Nephron progenitor cell (in vitro differentiated cells): ENCODE measurements at regions not wholly inside any gene's neighbourhood (a gene's known extent, or its start where the extent isn't known, plus 50 kb on each side); places are given as distances from the start of the nearest gene placed in this dataset.

ENCODE experiments used
- DNase-seq: peaks from one replicate; pipeline ENCODE4 v3.0.0; 2021
- H3K27ac Mint-ChIP-seq: 2 replicates; pipeline ENCODE4 v1.8.0; 2021; ENCODE audit warnings: mild to moderate bottlenecking, moderate library complexity, mixed read lengths
- H3K27me3 Mint-ChIP-seq: 2 replicates; pipeline ENCODE4 v1.8.0; 2021; ENCODE audit warnings: mild to moderate bottlenecking, low read depth, mixed read lengths; ENCODE audit not compliant: poor library complexity
- H3K36me3 Mint-ChIP-seq: 2 replicates; pipeline ENCODE4 v1.8.0; 2021; ENCODE audit warnings: low read depth, mixed read lengths
- H3K4me1 Mint-ChIP-seq: 2 replicates; pipeline ENCODE4 v1.8.0; 2021; ENCODE audit warnings: mixed read lengths
- H3K4me3 Mint-ChIP-seq: 2 replicates; pipeline ENCODE4 v1.8.0; 2021; ENCODE audit warnings: mild to moderate bottlenecking, moderate library complexity, mixed read lengths
- H3K9me3 Mint-ChIP-seq: 2 replicates; pipeline ENCODE4 v1.8.0; 2021; ENCODE audit warnings: mild to moderate bottlenecking, moderate library complexity, mixed read lengths
- CTCF ChIP-seq: fragments of 200-600 bp; sonication (generic); IDR thresholded peaks from 2 replicates; pipeline ENCODE4 v1.5.0; 2021; ENCODE audit warnings: antibody characterized with exemption

- H3K27ac Mint-ChIP-seq = no peak overlapping the region
- peaks cover 6% of the 10 kb centered on the region for H3K27me3 Mint-ChIP-seq
- TF ChIP-seq CTCF = no peak
- H3K4me3 Mint-ChIP-seq = no peak overlapping the region
- peaks cover 8% of the 10 kb centered on the region for H3K4me1 Mint-ChIP-seq
- H3K9me3 Mint-ChIP-seq = peaks cover 16% of the 10 kb centered on the region
- DNase-seq = no peak
- H3K36me3 Mint-ChIP-seq = peaks cover 6% of the 10 kb centered on the region
These were observed 324.1 kb upstream of the GRAMD2B start for GRCh38 chr5:126099077-126099476.

- H3K36me3 Mint-ChIP-seq = peaks cover 6% of the 10 kb centered on the region
- peak; percentile 15 for TF ChIP-seq CTCF
- no peak overlapping the region for H3K4me3 Mint-ChIP-seq
- peaks cover 6% of the 10 kb centered on the region for H3K27me3 Mint-ChIP-seq
- no peak overlapping the region for H3K27ac Mint-ChIP-seq
- H3K4me1 Mint-ChIP-seq = peaks cover 16% of the 10 kb centered on the region
- no peak for DNase-seq
- H3K9me3 Mint-ChIP-seq = peaks cover 16% of the 10 kb centered on the region
These were observed 322.4 kb upstream of the GRAMD2B start for GRCh38 chr5:126100767-126101166.

- peaks cover 16% of the 10 kb centered on the region for H3K4me1 Mint-ChIP-seq
- no peak overlapping the region for H3K4me3 Mint-ChIP-seq
- peaks cover 13% of the 10 kb centered on the region for H3K9me3 Mint-ChIP-seq
- peaks cover 6% of the 10 kb centered on the region for H3K36me3 Mint-ChIP-seq
- no peak for TF ChIP-seq CTCF
- DNase-seq = no peak
- peak overlapping the region; percentile 31 for H3K27ac Mint-ChIP-seq
- peaks cover 6% of the 10 kb centered on the region for H3K27me3 Mint-ChIP-seq
These were observed 321.3 kb upstream of the GRAMD2B start for GRCh38 chr5:126101901-126102300.

- Mint-ChIP-seq H3K4me3 (no peak overlapping the region), H3K27ac (no peak overlapping the region), H3K27me3 (peaks cover under 1% of the 10 kb centered on the region), H3K4me1 (peaks cover 20% of the 10 kb centered on the region), H3K9me3 (peaks cover 1% of the 10 kb centered on the region), H3K36me3 (no peaks in the 10 kb centered on the region)
- no peak for DNase-seq
- no peak for TF ChIP-seq CTCF
These were observed 320.2 kb upstream of the GRAMD2B start for GRCh38 chr5:126103050-126103449.

- DNase-seq = no peak
- Mint-ChIP-seq H3K9me3 (no peaks in the 10 kb centered on the region), H3K27ac (no peak overlapping the region), H3K4me3 (no peak overlapping the region), H3K4me1 (peaks cover 25% of the 10 kb centered on the region), H3K36me3 (no peaks in the 10 kb centered on the region), H3K27me3 (no peaks in the 10 kb centered on the region)
- no peak for TF ChIP-seq CTCF
These were observed 319.3 kb upstream of the GRAMD2B start for GRCh38 chr5:126103868-126104267.

GRCh38 chr5:126104341-126104740, 318.9 kb upstream of the GRAMD2B start:
- H3K27me3 Mint-ChIP-seq = no peaks in the 10 kb centered on the region
- H3K4me1 Mint-ChIP-seq = peaks cover 28% of the 10 kb centered on the region
- no peak overlapping the region for H3K4me3 Mint-ChIP-seq
- H3K9me3 Mint-ChIP-seq = no peaks in the 10 kb centered on the region
- H3K36me3 Mint-ChIP-seq = no peaks in the 10 kb centered on the region
- no peak overlapping the region for H3K27ac Mint-ChIP-seq
- no peak for DNase-seq
- TF ChIP-seq CTCF = no peak
